Mesothelial cell of epicardium (in vitro differentiated cells): ENCODE measurements at regions not wholly inside any gene's neighbourhood (a gene's known extent, or its start where the extent isn't known, plus 50 kb on each side); places are given as distances from the start of the nearest gene placed in this dataset.
A peak's percentile ranks its signal among the peaks of the same experiment; 100 is the strongest.

Experiments used
- DNase-seq, 2 experiments: peaks; one replicate each; pipeline ENCODE4 v3.0.0; 2021; ENCODE audit warnings: low spot score in 2 of 2; ENCODE audit not compliant: unreplicated experiment in 2 of 2
- H3K27ac Mint-ChIP-seq: 2 replicates; pipeline ENCODE4 v1.8.0; 2021; ENCODE audit warnings: mixed read lengths
- H3K27me3 Mint-ChIP-seq: 2 replicates; pipeline ENCODE4 v1.8.0; 2021; ENCODE audit warnings: low read depth, mixed read lengths
- H3K36me3 Mint-ChIP-seq: 2 replicates; pipeline ENCODE4 v1.8.0; 2021; ENCODE audit warnings: mixed read lengths
- H3K4me1 Mint-ChIP-seq: 2 replicates; pipeline ENCODE4 v1.8.0; 2021; ENCODE audit warnings: mixed read lengths
- H3K4me3 Mint-ChIP-seq: 2 replicates; pipeline ENCODE4 v1.8.0; 2021; ENCODE audit warnings: mild to moderate bottlenecking, moderate library complexity, mixed read lengths
- H3K9me3 Mint-ChIP-seq: 2 replicates; pipeline ENCODE4 v1.8.0; 2021; ENCODE audit warnings: mixed read lengths
- TF ChIP-seq, protein P1 (sequence below): fragments of 200-600 bp; sonication (generic); IDR thresholded peaks from one replicate; pipeline ENCODE4 v1.5.0; 2021; ENCODE audit warnings: antibody characterized with exemption; ENCODE audit not compliant: unreplicated experiment

- Mint-ChIP-seq H3K36me3 (no peaks in the 10 kb centered on the region), H3K4me3 (no peak overlapping the region), H3K27ac (no peak overlapping the region), H3K9me3 (peaks cover 5% of the 10 kb centered on the region), H3K27me3 (no peaks in the 10 kb centered on the region), H3K4me1 (no peaks in the 10 kb centered on the region)
- DNase-seq = no peak
- TF ChIP-seq, protein P1, sequence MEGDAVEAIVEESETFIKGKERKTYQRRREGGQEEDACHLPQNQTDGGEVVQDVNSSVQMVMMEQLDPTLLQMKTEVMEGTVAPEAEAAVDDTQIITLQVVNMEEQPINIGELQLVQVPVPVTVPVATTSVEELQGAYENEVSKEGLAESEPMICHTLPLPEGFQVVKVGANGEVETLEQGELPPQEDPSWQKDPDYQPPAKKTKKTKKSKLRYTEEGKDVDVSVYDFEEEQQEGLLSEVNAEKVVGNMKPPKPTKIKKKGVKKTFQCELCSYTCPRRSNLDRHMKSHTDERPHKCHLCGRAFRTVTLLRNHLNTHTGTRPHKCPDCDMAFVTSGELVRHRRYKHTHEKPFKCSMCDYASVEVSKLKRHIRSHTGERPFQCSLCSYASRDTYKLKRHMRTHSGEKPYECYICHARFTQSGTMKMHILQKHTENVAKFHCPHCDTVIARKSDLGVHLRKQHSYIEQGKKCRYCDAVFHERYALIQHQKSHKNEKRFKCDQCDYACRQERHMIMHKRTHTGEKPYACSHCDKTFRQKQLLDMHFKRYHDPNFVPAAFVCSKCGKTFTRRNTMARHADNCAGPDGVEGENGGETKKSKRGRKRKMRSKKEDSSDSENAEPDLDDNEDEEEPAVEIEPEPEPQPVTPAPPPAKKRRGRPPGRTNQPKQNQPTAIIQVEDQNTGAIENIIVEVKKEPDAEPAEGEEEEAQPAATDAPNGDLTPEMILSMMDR = no peak
These were observed 554.9 kb downstream of the KLHL4 start for GRCh38 chrX:88072339-88073030.

- Mint-ChIP-seq H3K4me3 (no peak overlapping the region), H3K36me3 (no peaks in the 10 kb centered on the region), H3K4me1 (no peaks in the 10 kb centered on the region), H3K9me3 (no peaks in the 10 kb centered on the region), H3K27me3 (no peaks in the 10 kb centered on the region), H3K27ac (no peak overlapping the region)
- TF ChIP-seq, protein P1 = no peak
- DNase-seq = no peak
These were observed 584.4 kb downstream of the KLHL4 start for GRCh38 chrX:88101968-88102367.

DNA sequence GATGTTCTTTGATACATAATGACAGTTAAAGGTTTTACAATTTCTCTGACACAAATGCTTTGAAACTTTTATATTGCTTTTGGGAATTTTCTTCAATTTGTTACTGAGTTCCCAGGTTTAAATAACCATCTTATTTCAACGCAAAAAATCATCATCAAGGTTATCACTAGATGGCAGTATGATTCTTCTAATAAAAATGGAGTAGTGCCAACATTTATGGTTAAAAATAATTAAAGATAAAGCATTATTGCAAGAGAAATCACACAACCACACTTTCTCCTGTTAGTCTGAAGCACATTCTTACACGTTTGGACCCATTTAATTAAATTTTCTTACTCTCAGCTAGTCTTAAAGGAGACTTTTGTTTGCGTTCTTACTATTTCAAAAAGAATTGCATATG is 611.3 kb upstream of the CPXCR1 start:
- TF ChIP-seq, protein P1 = peak; percentile 34
- H3K4me1 Mint-ChIP-seq = peaks cover 3% of the 10 kb centered on the region
- no peak overlapping the region for H3K4me3 Mint-ChIP-seq
- no peak for DNase-seq
- H3K9me3 Mint-ChIP-seq = no peaks in the 10 kb centered on the region
- no peaks in the 10 kb centered on the region for H3K36me3 Mint-ChIP-seq
- H3K27me3 Mint-ChIP-seq = no peaks in the 10 kb centered on the region
- no peak overlapping the region for H3K27ac Mint-ChIP-seq

GRCh38 chrX:88136328-88136727 is 610.7 kb upstream of the CPXCR1 start:
- H3K36me3 Mint-ChIP-seq = no peaks in the 10 kb centered on the region
- no peak overlapping the region for H3K4me3 Mint-ChIP-seq
- no peaks in the 10 kb centered on the region for H3K9me3 Mint-ChIP-seq
- TF ChIP-seq, protein P1 = no peak
- no peaks in the 10 kb centered on the region for H3K27me3 Mint-ChIP-seq
- DNase-seq = no peak
- peaks cover 3% of the 10 kb centered on the region for H3K4me1 Mint-ChIP-seq
- no peak overlapping the region for H3K27ac Mint-ChIP-seq

GRCh38 chrX:88146577-88146976 is 600.4 kb upstream of the CPXCR1 start:
- no peak overlapping the region for H3K27ac Mint-ChIP-seq
- H3K4me3 Mint-ChIP-seq = no peak overlapping the region
- no peaks in the 10 kb centered on the region for H3K27me3 Mint-ChIP-seq
- H3K4me1 Mint-ChIP-seq = no peaks in the 10 kb centered on the region
- H3K9me3 Mint-ChIP-seq = no peaks in the 10 kb centered on the region
- no peak for DNase-seq
- no peaks in the 10 kb centered on the region for H3K36me3 Mint-ChIP-seq
- TF ChIP-seq, protein P1 = no peak
